K562 (cell line): ENCODE measurements at regions not wholly inside any gene's neighbourhood (a gene's known extent, or its start where the extent isn't known, plus 50 kb on each side); places are given as distances from the start of the nearest gene placed in this dataset.

ENCODE experiments used
- ATAC-seq: fragments of 200-7000 bp; cut with Tn5 transposase; 3 replicates; pipeline ENCODE4 v1.9.1; 2020; ENCODE audit warnings: moderate library complexity
- BruUV-seq: library from RNA; stranded (reverse); fragments of 400-500 nt; replicated peaks from 2 replicates; lab custom pipeline; 2021; lab: Mats Ljungman, UMichigan
- CTCF ChIA-PET: fragments of 300-600 bp; formaldehyde crosslinking; extraction: SDS; loops from one replicate; lab custom pipeline; 2021; ENCODE audit warnings: low intra/inter-chr PET ratio; lab: Yijun Ruan, JAX
- POLR2A ChIA-PET: fragments of 300-600, 350-650 bp; sonication (Branson Sonifier 250); formaldehyde crosslinking; extraction: SDS; loops from one replicate; lab custom pipeline; 2021; ENCODE audit warnings: antibody characterized with exemption, inconsistent platforms; lab: Yijun Ruan, JAX
- DNase-seq, 4 experiments: peaks; one replicate each; pipeline versions ENCODE4 v3.0.0 to v3.0.0-alpha.2; 2011 to 2018; ENCODE audit warnings: low spot score in 3 of 4, mixed read lengths in 3 of 4; ENCODE audit errors: extremely low read depth in 1 of 4
- FAIRE-seq: peaks from 2 replicates; lab custom pipeline; 2011; peaks lifted over from hg19 to GRCh38; lab: Jason Lieb, UNC
- H2AFZ ChIP-seq: 2 replicates; pipeline ENCODE4 v1.6.0; 2011; ENCODE audit warnings: low read depth, low read length, control low read depth, inconsistent platforms
- H3K27ac ChIP-seq: fragments of 200-600 bp; 3 replicates; pipeline ENCODE4 v1.8.0; 2011; ENCODE audit warnings: low read depth, mild to moderate bottlenecking, control low read depth, inconsistent platforms, low read length, moderate library complexity, mixed read lengths; ENCODE audit errors: extremely low read depth
- H3K27me3 ChIP-seq, 2 experiments: fragments of 300-600 bp in 1 of 2; 2 replicates in 1 of 2; 3 replicates in 1 of 2; pipeline versions ENCODE4 v1.6.0 to v1.8.0; 2011; ENCODE audit warnings: inconsistent platforms in 2 of 2, low read length in 2 of 2, mild to moderate bottlenecking in 1 of 2, mixed read lengths in 1 of 2, moderate library complexity in 1 of 2; ENCODE audit not compliant: control insufficient read depth in 2 of 2, insufficient read depth in 2 of 2
- H3K36me3 ChIP-seq: fragments of 300-600 bp; 3 replicates; pipeline ENCODE4 v1.8.0; 2011; ENCODE audit warnings: mild to moderate bottlenecking, low read length, inconsistent platforms; ENCODE audit not compliant: control insufficient read depth, insufficient read depth
- H3K4me1 ChIP-seq, 2 experiments: fragments of 200-600 bp in 1 of 2; replicated peaks in 1 of 2; 2 replicates in 1 of 2; 3 replicates in 1 of 2; pipeline versions ENCODE4 v1.5.1 to v1.8.0; 2011; ENCODE audit warnings: inconsistent platforms in 2 of 2, low read length in 2 of 2, mild to moderate bottlenecking in 1 of 2, mixed read lengths in 1 of 2, moderate library complexity in 1 of 2; ENCODE audit not compliant: control insufficient read depth in 2 of 2, insufficient read depth in 2 of 2
- H3K4me2 ChIP-seq: 2 replicates; pipeline ENCODE4 v1.6.1; 2011; ENCODE audit warnings: low read length, control low read depth, inconsistent platforms, mixed read lengths; ENCODE audit not compliant: insufficient read depth
- H3K4me3 ChIP-seq: fragments of 200-600 bp; sonication (generic), shearing (Covaris generic); 2 replicates; pipeline ENCODE4 v1.5.1; 2016; ENCODE audit warnings: control low read depth, inconsistent platforms
- H3K79me2 ChIP-seq: fragments of 200-600 bp; 3 replicates; pipeline ENCODE4 v1.8.0; 2011; ENCODE audit warnings: low read length, inconsistent platforms; ENCODE audit not compliant: control insufficient read depth, insufficient read depth
- H3K9ac ChIP-seq, 2 experiments: 2 replicates each; pipeline versions ENCODE4 v1.6.0 to v1.6.1; 2011; ENCODE audit warnings: low read depth in 2 of 2, low read length in 2 of 2, control low read depth in 1 of 2, inconsistent platforms in 1 of 2, mild to moderate bottlenecking in 1 of 2, mixed read lengths in 1 of 2; ENCODE audit not compliant: insufficient read depth in 1 of 2
- H3K9me1 ChIP-seq: one replicate; pipeline ENCODE4 v1.6.0; 2011; ENCODE audit warnings: inconsistent platforms, mild to moderate bottlenecking, low read length, moderate library complexity; ENCODE audit not compliant: control insufficient read depth, insufficient read depth
- H3K9me3 ChIP-seq: replicated peaks from 2 replicates; pipeline ENCODE4 v1.5.1; 2011; ENCODE audit warnings: low read depth, low read length, inconsistent platforms; ENCODE audit not compliant: control insufficient read depth, insufficient read depth
- H4K20me1 ChIP-seq: replicated peaks from 2 replicates; pipeline ENCODE4 v1.6.1; 2011; ENCODE audit warnings: low read length, inconsistent platforms, mixed read lengths; ENCODE audit not compliant: control insufficient read depth, insufficient read depth
- CCNT2 ChIP-seq: IDR thresholded peaks from 2 replicates; pipeline ENCODE4 v1.6.1; 2011; ENCODE audit warnings: borderline replicate concordance, low read depth, mild to moderate bottlenecking, moderate library complexity, mixed read lengths, low read length; ENCODE audit not compliant: insufficient read length; ENCODE audit errors: extremely low read depth
- CTBP1 ChIP-seq: fragments of 450-650 bp; IDR thresholded peaks from 2 replicates; pipeline ENCODE4 v1.6.1; 2016; ENCODE audit warnings: borderline replicate concordance
- FOXJ2 ChIP-seq: fragments of 200-800 bp; sonication (Bioruptor generic); IDR thresholded peaks from 2 replicates; pipeline ENCODE4 v1.6.1; 2016; ENCODE audit warnings: missing genetic modification characterization, missing compliant biosample characterization
- IRF2 ChIP-seq: sonication (generic); formaldehyde crosslinking; IDR thresholded peaks from 2 replicates; pipeline ENCODE4 v1.8.1; 2022; ENCODE audit warnings: mild to moderate bottlenecking, missing genetic modification reagents
- KLF6 ChIP-seq: fragments of 250-450 bp; sonication (Bioruptor Pico); IDR thresholded peaks from 2 replicates; pipeline ENCODE4 v1.4.0; 2020; ENCODE audit warnings: mild to moderate bottlenecking, moderate library complexity, borderline replicate concordance
- MEIS2 ChIP-seq: fragments of 450-650 bp; IDR thresholded peaks from 2 replicates; pipeline ENCODE4 v1.6.1; 2014; ENCODE audit warnings: mild to moderate bottlenecking; ENCODE audit not compliant: partially characterized antibody
- NONO ChIP-seq, 2 experiments: fragments of 200-400 bp in 1 of 2; fragments of 450-650 bp in 1 of 2; formaldehyde crosslinking in 1 of 2; IDR thresholded peaks; 2 replicates each; pipeline ENCODE4 v1.6.1; 2017; ENCODE audit warnings: low read depth in 2 of 2, mild to moderate bottlenecking in 2 of 2, moderate library complexity in 2 of 2, low read length in 1 of 2
- TAF15 ChIP-seq: fragments of 200-400 bp; formaldehyde crosslinking; IDR thresholded peaks from 2 replicates; pipeline ENCODE4 v1.6.1; 2017; ENCODE audit warnings: mild to moderate bottlenecking, low read depth, low read length, moderate library complexity
- TRIM24 ChIP-seq, 2 experiments: fragments of 450-650 bp; IDR thresholded peaks; 2 replicates each; pipeline ENCODE4 v1.6.1; 2016
- ZNF609 ChIP-seq: sonication (generic); formaldehyde crosslinking; IDR thresholded peaks from 2 replicates; pipeline ENCODE4 v1.8.1; 2023; ENCODE audit warnings: missing genetic modification reagents, mild to moderate bottlenecking, borderline replicate concordance
- WGBS: fragments of 100-300 bp; shearing (Covaris generic); methylation state at CpG from one replicate; pipeline ENCODE4 v1.1.6; 2016; ENCODE audit warnings: low coverage, mixed read lengths; ENCODE audit not compliant: insufficient coverage; ENCODE audit errors: missing lambda C conversion rate; 5-methylcytosine and 5-hydroxymethylcytosine counted together
- in situ Hi-C: fragments of 300-500 bp; cut with MboI; formaldehyde crosslinking; loops from 4 replicates; pipeline ENCODE4 v1.15.0; 2018; ENCODE audit warnings: inconsistent platforms, mixed read lengths
- intact Hi-C: fragments of 100-400 bp; cut with micrococcal nuclease; formaldehyde crosslinking; loops from 2 replicates; pipeline ENCODE4 v1.14.2; 2022
- TF ChIP-seq, protein P1 (sequence below): sonication (generic); formaldehyde crosslinking; IDR thresholded peaks from 2 replicates; pipeline ENCODE4 v1.8.1; 2022; ENCODE audit warnings: missing genetic modification reagents
- TF ChIP-seq, protein P2 (sequence below): sonication (generic); formaldehyde crosslinking; IDR thresholded peaks from 2 replicates; pipeline ENCODE4 v1.8.1; 2023; ENCODE audit warnings: mild to moderate bottlenecking, missing genetic modification reagents, moderate library complexity

DNA sequence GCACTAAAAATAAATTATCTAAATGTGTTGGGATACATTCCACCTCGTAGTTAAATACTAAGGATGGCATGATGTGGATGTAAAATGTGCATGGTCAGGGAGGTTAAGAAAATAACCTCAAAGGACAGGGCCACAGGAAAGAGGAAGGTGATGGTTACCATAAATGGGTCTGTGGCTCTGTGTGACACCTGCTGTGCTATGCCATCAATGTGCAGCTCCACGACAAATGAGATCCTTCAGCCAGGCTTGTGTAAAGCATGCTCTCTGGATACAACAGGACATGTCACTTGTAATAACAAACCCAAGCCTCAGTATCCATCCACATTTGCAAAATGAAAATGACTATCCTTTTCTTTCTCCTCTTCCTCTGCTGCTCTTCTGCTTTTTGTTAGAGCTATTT is 456.7 kb upstream of the RASGRP1 start:
- no peaks in the 10 kb centered on the region for H3K79me2 ChIP-seq
- H3K27ac ChIP-seq, result no peak overlapping the region
- H3K9ac ChIP-seq, result no peak overlapping the region
- intact Hi-C loops (no loop called here), in situ Hi-C loops (no loop called here)
- no TSS peak for BruUV-seq
- no peaks in the 10 kb centered on the region for H3K36me3 ChIP-seq
- no peaks in the 10 kb centered on the region for H3K9me1 ChIP-seq
- DNase-seq (no peak), ATAC-seq (no peak), FAIRE-seq (no peak)
- H3K4me2 ChIP-seq, result no peak overlapping the region
- H4K20me1 ChIP-seq, result no peaks in the 10 kb centered on the region
- no peaks in the 10 kb centered on the region for H3K27me3 ChIP-seq
- no peak overlapping the region for H3K4me3 ChIP-seq
- H3K4me1 ChIP-seq, result no peaks in the 10 kb centered on the region
- WGBS, result 0% methylated on average over 2 of the region's 2 CpGs
- TF ChIP-seq KLF6 (CRISPR knock-in tag) (no peak), MEIS2 (no peak), IRF2 (CRISPR knock-in tag) (no peak), ZNF609 (CRISPR knock-in tag) (no peak), CCNT2 (no peak), NONO (IDR thresholded peaks at IDR 0.05; ENCODE audit: low read depth in 2 of 2, low read length in 1 of 2) (no peak), TRIM24 (IDR thresholded peaks at IDR 0.05) (no peak), FOXJ2 (tag) (no peak), TAF15 (no peak), CTBP1 (no peak)
- TF ChIP-seq, protein P1, sequence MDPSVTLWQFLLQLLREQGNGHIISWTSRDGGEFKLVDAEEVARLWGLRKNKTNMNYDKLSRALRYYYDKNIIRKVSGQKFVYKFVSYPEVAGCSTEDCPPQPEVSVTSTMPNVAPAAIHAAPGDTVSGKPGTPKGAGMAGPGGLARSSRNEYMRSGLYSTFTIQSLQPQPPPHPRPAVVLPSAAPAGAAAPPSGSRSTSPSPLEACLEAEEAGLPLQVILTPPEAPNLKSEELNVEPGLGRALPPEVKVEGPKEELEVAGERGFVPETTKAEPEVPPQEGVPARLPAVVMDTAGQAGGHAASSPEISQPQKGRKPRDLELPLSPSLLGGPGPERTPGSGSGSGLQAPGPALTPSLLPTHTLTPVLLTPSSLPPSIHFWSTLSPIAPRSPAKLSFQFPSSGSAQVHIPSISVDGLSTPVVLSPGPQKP (CRISPR knock-in tag), result no peak
- TF ChIP-seq, protein P2, sequence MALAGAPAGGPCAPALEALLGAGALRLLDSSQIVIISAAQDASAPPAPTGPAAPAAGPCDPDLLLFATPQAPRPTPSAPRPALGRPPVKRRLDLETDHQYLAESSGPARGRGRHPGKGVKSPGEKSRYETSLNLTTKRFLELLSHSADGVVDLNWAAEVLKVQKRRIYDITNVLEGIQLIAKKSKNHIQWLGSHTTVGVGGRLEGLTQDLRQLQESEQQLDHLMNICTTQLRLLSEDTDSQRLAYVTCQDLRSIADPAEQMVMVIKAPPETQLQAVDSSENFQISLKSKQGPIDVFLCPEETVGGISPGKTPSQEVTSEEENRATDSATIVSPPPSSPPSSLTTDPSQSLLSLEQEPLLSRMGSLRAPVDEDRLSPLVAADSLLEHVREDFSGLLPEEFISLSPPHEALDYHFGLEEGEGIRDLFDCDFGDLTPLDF, result no peak
- H3K9me3 ChIP-seq, result no peaks in the 10 kb centered on the region
- ChIA-PET POLR2A (no interaction called here), CTCF (no interaction called here)
- no peak overlapping the region for H2AFZ ChIP-seq
